Body of pancreas (tissue), 4 donors: ENCODE measurements at regions not wholly inside any gene's neighbourhood (a gene's known extent, or its start where the extent isn't known, plus 50 kb on each side); places are given as distances from the start of the nearest gene placed in this dataset.

Experiments used
- POLR2A ChIP-seq, 3 donors: fragments of 450-650 bp; IDR thresholded peaks; one replicate each; pipeline ENCODE4 v1.6.1; 2016; ENCODE audit warnings: antibody characterized with exemption in 3 of 3, mild to moderate bottlenecking in 2 of 3
- TF ChIP-seq, protein P1 (sequence below), 7 experiments: fragments of 450-650 bp in 4 of 7; fragments of 200-600 bp in 3 of 7; sonication (generic) in 3 of 7; IDR thresholded peaks; one replicate each; pipeline ENCODE4 v1.5.1; 2016 to 2019; ENCODE audit warnings: antibody characterized with exemption in 7 of 7

DNA sequence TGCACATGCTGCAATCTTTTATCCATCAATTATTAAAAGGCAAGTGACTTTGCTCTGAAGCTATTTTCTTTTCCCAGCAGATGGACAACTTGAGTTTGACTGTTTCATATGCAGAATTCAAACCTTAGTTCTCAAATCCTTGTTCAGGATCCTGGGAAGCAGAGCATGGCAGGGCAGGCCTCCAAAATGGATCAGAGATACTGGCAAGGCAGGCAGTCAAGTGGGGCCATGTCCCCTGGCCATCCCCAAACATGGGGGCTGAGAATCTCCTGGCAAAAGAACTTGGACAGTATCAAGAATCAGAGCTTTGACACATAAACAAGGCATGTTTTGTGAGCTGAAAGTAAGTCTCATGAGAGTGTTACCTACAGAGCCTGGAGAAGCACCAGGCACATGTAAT lies 122.9 kb upstream of the CTNNB1 start:
- TF ChIP-seq, protein P1, sequence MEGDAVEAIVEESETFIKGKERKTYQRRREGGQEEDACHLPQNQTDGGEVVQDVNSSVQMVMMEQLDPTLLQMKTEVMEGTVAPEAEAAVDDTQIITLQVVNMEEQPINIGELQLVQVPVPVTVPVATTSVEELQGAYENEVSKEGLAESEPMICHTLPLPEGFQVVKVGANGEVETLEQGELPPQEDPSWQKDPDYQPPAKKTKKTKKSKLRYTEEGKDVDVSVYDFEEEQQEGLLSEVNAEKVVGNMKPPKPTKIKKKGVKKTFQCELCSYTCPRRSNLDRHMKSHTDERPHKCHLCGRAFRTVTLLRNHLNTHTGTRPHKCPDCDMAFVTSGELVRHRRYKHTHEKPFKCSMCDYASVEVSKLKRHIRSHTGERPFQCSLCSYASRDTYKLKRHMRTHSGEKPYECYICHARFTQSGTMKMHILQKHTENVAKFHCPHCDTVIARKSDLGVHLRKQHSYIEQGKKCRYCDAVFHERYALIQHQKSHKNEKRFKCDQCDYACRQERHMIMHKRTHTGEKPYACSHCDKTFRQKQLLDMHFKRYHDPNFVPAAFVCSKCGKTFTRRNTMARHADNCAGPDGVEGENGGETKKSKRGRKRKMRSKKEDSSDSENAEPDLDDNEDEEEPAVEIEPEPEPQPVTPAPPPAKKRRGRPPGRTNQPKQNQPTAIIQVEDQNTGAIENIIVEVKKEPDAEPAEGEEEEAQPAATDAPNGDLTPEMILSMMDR (IDR thresholded peaks at IDR 0.05), result no peak
- no peak for TF ChIP-seq POLR2A (IDR thresholded peaks at IDR 0.05)
